Loucy (cell line): ENCODE measurements at regions not wholly inside any gene's neighbourhood (a gene's known extent, or its start where the extent isn't known, plus 50 kb on each side); places are given as distances from the start of the nearest gene placed in this dataset.

Experiments used
- CTCF ChIP-seq: fragments of 200-600 bp; sonication (generic); conservative IDR thresholded peaks from 2 replicates; pipeline ENCODE4 v1.5.1; 2014; ENCODE audit warnings: mild to moderate bottlenecking, antibody characterized with exemption, low read length
- EZH2phosphoT487 ChIP-seq: fragments of 200-600 bp; IDR thresholded peaks from 2 replicates; pipeline ENCODE4 v1.6.1; 2018; ENCODE audit warnings: antibody characterized with exemption, mild to moderate bottlenecking, moderate library complexity, borderline replicate concordance

- TF ChIP-seq CTCF (no peak), EZH2phosphoT487 (no peak)
Observed at GRCh38 chr11:96448225-96448624, 58.4 kb downstream of the JRKL start.
